Activated CD4-positive, alpha-beta memory T cell treated with anti-CD3 and anti-CD28 coated beads for 36 hours (primary cell): ENCODE measurements at regions not wholly inside any gene's neighbourhood (a gene's known extent, or its start where the extent isn't known, plus 50 kb on each side); places are given as distances from the start of the nearest gene placed in this dataset.

ENCODE experiments used
- CTCF ChIA-PET: fragments of 350-600 bp; sonication (Branson Sonifier 250); formaldehyde crosslinking; loops from one replicate; lab custom pipeline; 2021; ENCODE audit warnings: antibody characterized with exemption, inconsistent platforms; lab: Charles Lee
- POLR2A ChIA-PET: fragments of 350-600 bp; sonication (Branson Sonifier 250); formaldehyde crosslinking; loops from one replicate; lab custom pipeline; 2021; ENCODE audit warnings: antibody characterized with exemption; lab: Charles Lee
- DNase-seq: peaks from one replicate; pipeline ENCODE4 v3.0.0-alpha.2; 2020
- H3K27ac Mint-ChIP-seq: one replicate; pipeline ENCODE4 v1.8.0; 2021; ENCODE audit warnings: mixed read lengths
- H3K27me3 Mint-ChIP-seq: one replicate; pipeline ENCODE4 v1.8.0; 2021; ENCODE audit warnings: mixed read lengths
- H3K36me3 Mint-ChIP-seq: one replicate; pipeline ENCODE4 v1.8.0; 2021; ENCODE audit warnings: mixed read lengths
- H3K4me1 Mint-ChIP-seq: one replicate; pipeline ENCODE4 v1.8.0; 2021; ENCODE audit warnings: low read depth, mixed read lengths
- H3K4me3 Mint-ChIP-seq: one replicate; pipeline ENCODE4 v1.8.0; 2021; ENCODE audit warnings: mild to moderate bottlenecking, mixed read lengths
- H3K9me3 Mint-ChIP-seq: one replicate; pipeline ENCODE4 v1.8.0; 2021; ENCODE audit warnings: mixed read lengths
- intact Hi-C: fragments of 100-400 bp; cut with micrococcal nuclease; formaldehyde crosslinking; loops from one replicate; pipeline ENCODE4 v1.15.1; 2023

DNA sequence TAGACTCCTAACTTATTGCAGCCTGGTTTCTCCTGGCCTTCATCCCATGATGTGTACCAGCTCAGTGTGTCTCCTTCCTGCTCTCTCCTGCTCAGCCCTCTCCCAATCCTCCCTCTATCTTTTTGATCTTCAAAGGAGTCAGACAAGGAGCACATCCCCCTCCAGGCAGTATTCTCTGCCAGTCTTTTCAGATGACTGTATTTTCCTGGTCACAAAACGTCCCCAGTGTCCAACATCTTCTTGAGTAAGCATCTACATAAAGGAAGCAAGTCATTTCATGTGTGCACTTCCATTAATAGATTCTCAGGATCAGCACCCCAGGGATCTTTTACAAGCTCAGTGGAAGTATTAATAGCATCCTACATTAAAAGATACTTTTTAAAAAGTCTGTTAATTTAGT lies 148.9 kb upstream of the THBS1 start:
- DNase-seq: no peak
- H3K27me3 Mint-ChIP-seq: peaks cover 43% of the 10 kb centered on the region
- H3K4me1 Mint-ChIP-seq: peaks cover 21% of the 10 kb centered on the region
- no peaks in the 10 kb centered on the region for H3K36me3 Mint-ChIP-seq
- no peaks in the 10 kb centered on the region for H3K9me3 Mint-ChIP-seq
- H3K4me3 Mint-ChIP-seq: no peak overlapping the region
- ChIA-PET CTCF (no interaction called here), POLR2A (no interaction called here)
- intact Hi-C loops: no loop called here
- H3K27ac Mint-ChIP-seq: no peak overlapping the region

- Mint-ChIP-seq H3K9me3 (no peaks in the 10 kb centered on the region), H3K36me3 (no peaks in the 10 kb centered on the region), H3K27me3 (peaks cover 50% of the 10 kb centered on the region), H3K27ac (no peak overlapping the region), H3K4me3 (no peak overlapping the region), H3K4me1 (peaks cover 12% of the 10 kb centered on the region)
- DNase-seq: no peak
- ChIA-PET CTCF (no interaction called here), POLR2A (no interaction called here)
- intact Hi-C loops: no loop called here
Observed at GRCh38 chr15:39432912-39433348, 147.9 kb upstream of the THBS1 start.

DNA sequence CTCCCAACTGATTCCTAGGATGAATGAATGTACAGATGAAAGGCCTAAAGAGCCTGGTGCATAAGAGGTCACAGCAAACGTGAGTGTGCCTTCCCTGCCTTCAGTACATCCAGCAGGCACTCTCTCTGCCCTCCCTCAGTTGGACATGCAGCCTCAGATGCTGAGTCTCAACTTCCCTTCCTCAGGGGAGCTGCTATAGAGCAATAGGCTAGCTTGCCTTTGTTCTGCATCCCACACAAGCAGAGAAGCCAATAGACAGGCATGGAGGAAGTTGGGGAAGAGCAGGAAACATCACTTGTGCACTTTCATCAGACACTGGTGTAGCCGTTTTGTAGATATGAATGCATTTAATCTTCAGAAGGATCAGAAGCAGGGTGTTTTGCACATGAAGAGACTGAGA lies 147.5 kb upstream of the THBS1 start:
- H3K9me3 Mint-ChIP-seq: no peaks in the 10 kb centered on the region
- no peak overlapping the region for H3K27ac Mint-ChIP-seq
- CTCF ChIA-PET: no interaction called here
- H3K27me3 Mint-ChIP-seq: peaks cover 51% of the 10 kb centered on the region
- POLR2A ChIA-PET: no interaction called here
- no peaks in the 10 kb centered on the region for H3K36me3 Mint-ChIP-seq
- peaks cover 9% of the 10 kb centered on the region for H3K4me1 Mint-ChIP-seq
- intact Hi-C loops: no loop called here
- H3K4me3 Mint-ChIP-seq: no peak overlapping the region
- DNase-seq: no peak

DNA sequence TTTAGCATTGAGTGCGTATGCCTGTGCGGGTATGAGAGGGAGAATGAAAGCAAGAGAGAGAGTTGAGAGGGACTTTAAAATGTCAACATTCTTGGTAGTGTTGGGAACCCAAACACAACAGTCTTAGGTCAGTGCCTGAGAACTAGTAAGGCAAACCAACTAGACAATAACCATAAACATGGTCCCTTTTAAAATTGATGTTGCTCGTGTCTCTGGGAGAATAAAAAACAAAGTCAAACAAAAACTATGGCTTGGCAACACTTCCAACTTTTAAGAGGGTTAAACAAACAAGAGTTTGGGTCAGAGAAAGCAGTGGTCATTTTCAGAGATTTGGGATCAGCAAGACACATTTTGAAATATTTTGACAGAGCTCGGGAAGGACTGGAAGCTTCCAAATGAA lies 146.7 kb upstream of the THBS1 start:
- Mint-ChIP-seq H3K36me3 (no peaks in the 10 kb centered on the region), H3K4me3 (no peak overlapping the region), H3K9me3 (no peaks in the 10 kb centered on the region), H3K27me3 (peaks cover 48% of the 10 kb centered on the region), H3K27ac (no peak overlapping the region), H3K4me1 (peaks cover 9% of the 10 kb centered on the region)
- no peak for DNase-seq
- intact Hi-C loops: no loop called here
- CTCF ChIA-PET: interaction anchor here (0.6 kb wide), 1 partner anchor 328 kb away, joined by 4 read pairs; no protein-coding TSS in a partner anchor
- POLR2A ChIA-PET: no interaction called here

GRCh38 chr15:39434751-39435238 lies 146.1 kb upstream of the THBS1 start:
- POLR2A ChIA-PET: no interaction called here
- Mint-ChIP-seq H3K9me3 (no peaks in the 10 kb centered on the region), H3K36me3 (no peaks in the 10 kb centered on the region), H3K27ac (no peak overlapping the region), H3K4me3 (no peak overlapping the region), H3K27me3 (peaks cover 49% of the 10 kb centered on the region), H3K4me1 (peaks cover 6% of the 10 kb centered on the region)
- intact Hi-C loops: no loop called here
- CTCF ChIA-PET: interaction anchor here (0.6 kb wide), 1 partner anchor 327 kb away, joined by 4 read pairs; no protein-coding TSS in a partner anchor
- DNase-seq: no peak

- no peak overlapping the region for H3K27ac Mint-ChIP-seq
- POLR2A ChIA-PET: no interaction called here
- intact Hi-C loops: no loop called here
Observed at GRCh38 chr15:39435244-39435643, 145.6 kb upstream of the THBS1 start.

DNA sequence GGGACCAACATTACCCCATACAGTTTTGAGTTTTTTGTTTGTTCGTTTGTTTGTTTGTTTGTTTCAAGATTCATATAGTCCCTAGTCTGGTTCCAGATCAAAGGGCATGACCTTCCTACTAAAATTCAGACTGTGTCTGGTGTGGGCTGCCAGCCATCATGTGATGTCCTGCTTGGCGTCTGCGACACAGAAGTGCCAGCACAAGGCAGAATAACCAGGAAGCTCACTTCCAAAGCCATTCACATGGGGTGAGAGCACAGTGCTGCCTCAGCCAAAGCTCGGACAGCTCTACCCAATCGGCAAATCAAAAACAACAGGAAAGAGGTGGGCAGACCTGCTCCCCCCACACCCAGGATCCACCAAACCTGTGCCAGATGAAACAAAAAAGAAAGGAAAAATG lies 142.6 kb upstream of the THBS1 start:
- intact Hi-C loops: no loop called here
- H3K4me3 Mint-ChIP-seq: no peak overlapping the region
- no peaks in the 10 kb centered on the region for H3K9me3 Mint-ChIP-seq
- CTCF ChIA-PET: no interaction called here
- POLR2A ChIA-PET: no interaction called here
- H3K27me3 Mint-ChIP-seq: peaks cover 32% of the 10 kb centered on the region
- H3K4me1 Mint-ChIP-seq: no peaks in the 10 kb centered on the region
- H3K36me3 Mint-ChIP-seq: no peaks in the 10 kb centered on the region
- H3K27ac Mint-ChIP-seq: no peak overlapping the region
- no peak for DNase-seq

More at GRCh38 chr15:39435244-39435643, 145.6 kb upstream of the THBS1 start:
- H3K27me3 Mint-ChIP-seq: peaks cover 46% of the 10 kb centered on the region
- peaks cover 2% of the 10 kb centered on the region for H3K4me1 Mint-ChIP-seq
- no peak overlapping the region for H3K4me3 Mint-ChIP-seq
- H3K9me3 Mint-ChIP-seq: no peaks in the 10 kb centered on the region
- no peaks in the 10 kb centered on the region for H3K36me3 Mint-ChIP-seq
- DNase-seq: no peak
- CTCF ChIA-PET: no interaction called here

DNA sequence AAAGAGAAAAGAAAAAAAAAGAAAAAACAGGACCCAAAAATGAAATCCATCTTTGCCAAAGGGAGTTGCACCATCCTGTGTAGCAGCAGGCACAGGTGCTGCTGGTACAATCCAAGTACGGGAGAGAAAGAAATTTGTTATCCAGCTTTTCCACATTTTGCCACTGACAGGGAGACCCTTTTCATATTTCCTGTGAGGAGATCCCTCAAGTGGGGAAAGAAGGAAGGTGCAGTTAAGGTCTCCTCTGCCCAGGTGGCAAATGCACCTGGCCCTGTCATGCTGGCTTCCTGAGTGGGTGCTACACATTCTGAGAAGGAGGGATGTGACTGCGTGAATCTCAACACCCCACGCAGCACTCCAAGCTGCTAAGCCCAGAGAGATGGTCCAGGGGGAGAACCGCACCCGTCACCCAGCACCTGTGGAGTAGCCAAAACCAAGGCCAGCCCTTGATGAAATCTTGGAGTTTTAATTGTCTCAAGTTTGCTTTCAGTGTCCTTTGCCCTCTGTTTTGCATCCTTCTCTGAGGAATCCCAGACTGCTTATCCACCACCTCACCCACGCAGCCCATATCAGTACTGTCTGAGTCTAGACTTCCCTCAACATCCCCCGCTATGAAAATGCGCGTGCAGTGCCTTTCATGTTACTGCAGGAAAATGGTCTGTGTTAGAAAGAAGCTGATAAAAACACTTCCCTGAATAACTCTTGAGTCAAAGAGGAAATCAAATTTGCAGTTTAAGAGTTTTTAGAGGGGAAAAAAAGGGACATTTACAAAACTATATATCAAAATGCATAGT lies 141.9 kb upstream of the THBS1 start:
- POLR2A ChIA-PET: no interaction called here
- H3K9me3 Mint-ChIP-seq: no peaks in the 10 kb centered on the region
- no peaks in the 10 kb centered on the region for H3K36me3 Mint-ChIP-seq
- DNase-seq: no peak
- CTCF ChIA-PET: no interaction called here
- H3K4me1 Mint-ChIP-seq: no peaks in the 10 kb centered on the region
- no peak overlapping the region for H3K4me3 Mint-ChIP-seq
- peaks cover 28% of the 10 kb centered on the region for H3K27me3 Mint-ChIP-seq
- intact Hi-C loops: no loop called here
- H3K27ac Mint-ChIP-seq: no peak overlapping the region

- DNase-seq: no peak
- CTCF ChIA-PET: no interaction called here
- Mint-ChIP-seq H3K27me3 (peaks cover 22% of the 10 kb centered on the region), H3K9me3 (no peaks in the 10 kb centered on the region), H3K36me3 (no peaks in the 10 kb centered on the region), H3K4me1 (no peaks in the 10 kb centered on the region), H3K4me3 (no peak overlapping the region), H3K27ac (no peak overlapping the region)
- intact Hi-C loops: no loop called here
- POLR2A ChIA-PET: no interaction called here
Observed at GRCh38 chr15:39442898-39443297, 138.0 kb upstream of the THBS1 start.

DNA sequence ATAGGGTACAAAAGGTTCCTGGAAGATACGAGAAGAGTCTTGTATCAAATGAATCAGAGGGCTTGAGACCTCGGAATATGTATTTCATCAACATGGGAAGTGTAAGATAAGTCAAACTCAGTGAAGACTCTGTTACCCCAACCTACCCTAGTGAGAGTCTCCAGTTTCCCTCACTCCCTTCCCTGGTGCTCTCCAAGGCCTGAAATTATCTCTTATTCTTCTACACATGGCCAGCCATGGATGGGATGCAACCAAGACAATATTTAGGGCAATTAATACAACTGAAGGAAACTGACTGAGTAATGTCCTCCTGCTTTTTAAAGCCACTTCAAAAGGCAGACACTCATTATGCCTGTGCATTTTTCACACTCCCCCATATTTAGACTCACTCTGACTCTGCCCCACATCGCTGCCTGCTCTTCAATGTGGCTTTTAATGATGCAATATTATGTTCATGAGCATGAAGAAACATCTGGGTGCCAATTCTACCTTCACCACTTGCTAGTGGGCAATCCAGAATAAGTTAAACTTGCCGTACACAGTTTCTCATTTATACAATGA lies 137.1 kb upstream of the THBS1 start:
- POLR2A ChIA-PET: no interaction called here
- Mint-ChIP-seq H3K4me3 (no peak overlapping the region), H3K27me3 (peaks cover 17% of the 10 kb centered on the region), H3K4me1 (no peaks in the 10 kb centered on the region), H3K36me3 (no peaks in the 10 kb centered on the region), H3K27ac (no peak overlapping the region), H3K9me3 (no peaks in the 10 kb centered on the region)
- CTCF ChIA-PET: no interaction called here
- DNase-seq: no peak
- intact Hi-C loops: no loop called here

DNA sequence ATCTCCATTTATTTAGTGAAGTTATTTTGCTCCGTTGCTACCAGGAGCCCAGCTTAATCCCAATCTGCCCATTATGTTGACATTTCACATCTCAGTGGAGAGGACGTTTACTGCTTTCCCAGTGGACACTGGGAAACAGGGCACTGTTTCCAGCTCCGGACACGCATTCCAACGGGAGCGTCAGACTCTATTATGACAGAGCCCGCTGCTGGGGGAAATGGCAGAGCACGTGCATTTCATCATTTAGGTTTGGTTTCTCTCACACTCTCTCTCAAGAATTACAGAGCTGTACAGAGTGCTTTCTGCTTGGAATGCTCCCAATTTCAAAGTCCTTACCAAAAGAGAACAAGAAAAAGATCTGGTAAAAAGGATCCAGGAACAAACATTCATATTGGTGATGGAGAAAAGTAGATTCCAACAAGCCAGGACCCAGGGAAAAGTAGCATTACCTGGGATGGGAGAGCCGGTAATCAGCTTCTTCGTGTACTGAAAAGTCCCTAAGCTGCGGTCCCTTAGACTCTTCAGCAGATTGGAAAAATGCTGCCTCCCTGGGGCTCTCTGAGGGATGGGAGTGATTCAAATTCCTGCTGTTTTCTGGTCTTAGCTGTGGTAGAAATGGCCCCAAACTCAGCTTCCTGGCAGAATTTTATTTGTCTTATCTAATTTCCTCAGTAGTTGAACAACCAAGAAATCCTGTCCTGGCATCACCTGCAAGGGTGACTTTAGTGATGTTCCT lies 136.0 kb upstream of the THBS1 start:
- POLR2A ChIA-PET: no interaction called here
- H3K36me3 Mint-ChIP-seq: no peaks in the 10 kb centered on the region
- H3K4me1 Mint-ChIP-seq: no peaks in the 10 kb centered on the region
- CTCF ChIA-PET: no interaction called here
- H3K4me3 Mint-ChIP-seq: no peak overlapping the region
- H3K9me3 Mint-ChIP-seq: no peaks in the 10 kb centered on the region
- H3K27ac Mint-ChIP-seq: no peak overlapping the region
- intact Hi-C loops: no loop called here
- DNase-seq: no peak
- peaks cover 14% of the 10 kb centered on the region for H3K27me3 Mint-ChIP-seq

DNA sequence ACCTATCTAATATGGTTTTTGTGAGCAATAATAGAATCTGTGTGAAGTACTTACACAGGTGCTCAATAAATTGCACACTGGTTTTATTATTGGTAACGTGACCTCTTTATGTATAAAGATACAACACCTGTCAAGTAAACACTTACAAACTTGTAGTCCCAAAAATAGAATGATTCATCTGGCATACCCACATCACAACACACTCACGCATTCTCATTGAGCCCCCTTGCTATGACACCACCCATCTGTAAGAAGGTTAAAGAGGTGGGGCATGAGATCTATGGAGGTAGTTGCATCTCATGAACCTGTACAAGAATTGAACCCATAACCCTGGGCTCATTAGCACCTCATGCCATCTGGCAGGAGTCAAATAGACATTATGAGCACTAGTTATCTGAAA lies 134.9 kb upstream of the THBS1 start:
- no peak overlapping the region for H3K4me3 Mint-ChIP-seq
- no peaks in the 10 kb centered on the region for H3K4me1 Mint-ChIP-seq
- H3K27me3 Mint-ChIP-seq: peaks cover 11% of the 10 kb centered on the region
- CTCF ChIA-PET: no interaction called here
- no peaks in the 10 kb centered on the region for H3K9me3 Mint-ChIP-seq
- no peak for DNase-seq
- POLR2A ChIA-PET: no interaction called here
- intact Hi-C loops: no loop called here
- no peak overlapping the region for H3K27ac Mint-ChIP-seq
- H3K36me3 Mint-ChIP-seq: no peaks in the 10 kb centered on the region
